ENCODE measurements at regions not wholly inside any gene's neighbourhood (a gene's known extent, or its start where the extent isn't known, plus 50 kb on each side); places are given as distances from the start of the nearest gene placed in this dataset.

GRCh38 chr14:45332360-45332988 is 79.5 kb upstream of the MIS18BP1 start:
- no peaks in the 10 kb centered on the region for H3K27me3 ChIP-seq
- DNase-seq = peak; percentile 17 to 51 (median 32)
- peaks cover 11% of the 10 kb centered on the region for H3K4me1 ChIP-seq
- WGBS, 2 donors = 19 to 32% methylated on average over 4 of the region's 4 CpGs
- peak; percentile 75 for ATAC-seq
- no peak overlapping the region for H3K4me3 ChIP-seq
- H3K9me3 ChIP-seq = no peaks in the 10 kb centered on the region
- no peak overlapping the region for H3K27ac ChIP-seq
- H3K36me3 ChIP-seq (replicated peaks in 1 of 2; ENCODE audit: insufficient read depth in 1 of 2, low read depth in 2 of 2) = no peaks in the 10 kb centered on the region
- TF ChIP-seq CTCF (IDR thresholded peaks at IDR 0.05) = no peak
- TF ChIP-seq POLR2A (IDR thresholded peaks at IDR 0.05) = no peak
- intact Hi-C loops (cut with DNase I) = no loop called here

GRCh38 chr14:45308745-45309397 is 55.9 kb upstream of the MIS18BP1 start:
- WGBS, 2 donors = 72 to 87% methylated on average over 1 of the region's 1 CpG
- TF ChIP-seq CTCF (IDR thresholded peaks at IDR 0.05) (no peak), POLR2A (IDR thresholded peaks at IDR 0.05) (no peak)
- ATAC-seq = no peak

More at GRCh38 chr14:45308745-45309397, 55.9 kb upstream of the MIS18BP1 start:
- H3K27ac ChIP-seq = no peak overlapping the region
- H3K9me3 ChIP-seq = no peaks in the 10 kb centered on the region
- H3K36me3 ChIP-seq (replicated peaks in 1 of 2; ENCODE audit: insufficient read depth in 1 of 2, low read depth in 2 of 2) = no peaks in the 10 kb centered on the region
- H3K4me1 ChIP-seq = no peaks in the 10 kb centered on the region
- no peak for DNase-seq
- H3K4me3 ChIP-seq = no peak overlapping the region
- intact Hi-C loops (cut with DNase I) = no loop called here
- H3K27me3 ChIP-seq = no peaks in the 10 kb centered on the region
